ENCODE measurements at regions not wholly inside any gene's neighbourhood (a gene's known extent, or its start where the extent isn't known, plus 50 kb on each side); places are given as distances from the start of the nearest gene placed in this dataset.

GRCh38 chr2:136448432-136448831, 316.9 kb upstream of the THSD7B start (continued):
- TF ChIP-seq ZNF318 (IDR thresholded peaks at IDR 0.05; ENCODE audit: borderline replicate concordance in 1 of 2, low read depth in 1 of 2) (no peak), TCFL5 (CRISPR knock-in tag; conservative IDR thresholded peaks at IDR 0.05) (no peak), SMC3 (conservative IDR thresholded peaks at IDR 0.05; ENCODE audit: insufficient read depth, low read depth, low read length) (no peak), ZNF354B (CRISPR knock-in tag; IDR thresholded peaks at IDR 0.05) (no peak), SMAD1 (IDR thresholded peaks at IDR 0.05; ENCODE audit: low read depth, low read length, partially characterized antibody) (no peak), HDGF (IDR thresholded peaks at IDR 0.05) (no peak), HDAC6 (IDR thresholded peaks at IDR 0.05; ENCODE audit: low read depth, low read length) (no peak), PHTF2 (CRISPR knock-in tag; IDR thresholded peaks at IDR 0.05) (no peak), GMEB1 (CRISPR knock-in tag; IDR thresholded peaks at IDR 0.05) (no peak), RFX7 (CRISPR knock-in tag; IDR thresholded peaks at IDR 0.05) (no peak)
